Mesodermal cell (in vitro differentiated cells): ENCODE measurements at regions not wholly inside any gene's neighbourhood (a gene's known extent, or its start where the extent isn't known, plus 50 kb on each side); places are given as distances from the start of the nearest gene placed in this dataset.

Source experiments
- H3K27ac ChIP-seq: 2 replicates; pipeline ENCODE4 v1.7.0; 2013; ENCODE audit warnings: mild to moderate bottlenecking, low read depth, low read length, moderate library complexity; ENCODE audit not compliant: severe bottlenecking
- H3K36me3 ChIP-seq: 2 replicates; pipeline ENCODE4 v1.7.1; 2013; ENCODE audit warnings: mild to moderate bottlenecking, low read length, moderate library complexity; ENCODE audit not compliant: control insufficient read depth, insufficient read depth
- H3K4me1 ChIP-seq: one replicate; pipeline ENCODE4 v1.7.1; 2013; ENCODE audit warnings: mild to moderate bottlenecking, low read length; ENCODE audit not compliant: insufficient read depth, control insufficient read depth, poor library complexity, severe bottlenecking
- H3K4me3 ChIP-seq: 2 replicates; pipeline ENCODE4 v1.7.0; 2013; ENCODE audit warnings: low read length, control low read depth, mild to moderate bottlenecking; ENCODE audit not compliant: insufficient read depth, poor library complexity, severe bottlenecking; ENCODE audit errors: extremely low read depth
- H3K9me3 ChIP-seq: 2 replicates; pipeline ENCODE4 v1.7.1; 2013; ENCODE audit warnings: mild to moderate bottlenecking, low read length, moderate library complexity; ENCODE audit not compliant: control insufficient read depth
- WGBS, 2 experiments: methylation state at CpG; one replicate each; pipeline ENCODE4 v1.1.5; 2013; ENCODE audit warnings: missing lambda C conversion rate in 2 of 2; ENCODE audit not compliant: insufficient coverage in 2 of 2; 5-methylcytosine and 5-hydroxymethylcytosine counted together

DNA sequence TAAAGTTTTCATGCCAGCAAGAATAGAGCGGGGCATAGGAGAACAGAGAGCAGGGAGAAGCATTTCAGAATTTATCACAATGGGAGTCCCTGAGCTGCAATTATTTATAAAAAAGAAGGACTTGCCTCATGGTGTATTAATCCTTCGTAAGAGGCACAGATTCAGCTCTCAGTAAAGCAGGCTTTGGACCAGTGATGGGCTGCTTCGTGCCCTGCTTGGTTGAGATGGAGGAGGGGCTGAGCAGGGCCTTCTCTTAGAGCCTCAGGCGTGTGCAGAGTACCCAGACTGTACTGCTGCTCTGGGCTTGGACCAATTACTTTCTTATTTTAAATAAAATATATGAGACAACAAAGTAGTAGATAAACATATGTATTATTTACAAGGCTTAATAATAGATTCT is 265.7 kb upstream of the SLC10A2 start:
- H3K36me3 ChIP-seq: no peaks in the 10 kb centered on the region
- 81 to 100% methylated on average over 1 to 2 of the region's 4 CpGs for WGBS, 2 experiments
- H3K4me3 ChIP-seq: no peak overlapping the region

DNA sequence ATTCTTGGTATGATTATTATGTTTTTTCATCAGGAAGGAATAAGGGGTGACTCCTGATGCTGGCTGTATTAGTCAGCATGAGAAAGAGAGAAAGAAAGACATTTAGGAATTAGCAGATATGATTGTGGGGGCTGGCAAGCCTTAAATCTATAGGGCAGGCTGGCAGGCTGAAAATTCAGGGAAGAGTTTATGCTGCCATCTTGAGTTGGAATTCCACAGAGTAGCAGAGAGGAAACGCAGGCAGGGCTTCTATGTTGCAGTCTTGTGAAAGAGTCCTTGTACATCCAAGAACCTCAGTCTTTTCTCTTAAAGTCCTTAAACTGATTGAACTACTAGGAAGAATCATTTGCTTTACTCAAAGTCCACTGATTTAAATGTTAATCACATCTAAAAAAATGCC is 262.7 kb upstream of the SLC10A2 start:
- Histone ChIP-seq H3K27ac (no peak overlapping the region), H3K4me1 (no peaks in the 10 kb centered on the region), H3K36me3 (no peaks in the 10 kb centered on the region), H3K9me3 (no peaks in the 10 kb centered on the region), H3K4me3 (no peak overlapping the region)
- WGBS, 2 experiments: 60% methylated on average over 1 of the region's 1 CpG; no CpG with 5 or more reads in 1 of the 2 experiments

More for the DNA sequence above, 265.7 kb upstream of the SLC10A2 start:
- Histone ChIP-seq H3K4me1 (no peaks in the 10 kb centered on the region), H3K9me3 (no peaks in the 10 kb centered on the region), H3K27ac (no peak overlapping the region)

DNA sequence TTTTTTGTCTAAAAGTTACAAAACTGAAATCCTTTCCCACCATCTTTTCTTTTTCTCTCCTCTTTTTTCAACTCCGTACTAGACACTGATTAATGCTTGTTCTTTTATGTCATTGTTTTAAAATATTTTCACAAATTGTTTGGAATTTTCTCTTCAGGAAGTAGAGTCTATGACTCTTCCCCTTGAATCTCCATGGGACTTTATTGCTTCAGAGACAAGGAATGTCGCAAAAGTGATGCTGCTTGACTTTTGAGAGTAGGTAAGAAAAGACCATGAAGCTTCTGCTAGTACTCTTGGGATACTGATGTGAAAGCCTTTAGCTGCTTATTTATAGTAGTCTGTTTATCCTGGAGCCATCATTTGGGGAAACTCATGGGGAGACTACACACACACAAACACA is 260.1 kb upstream of the SLC10A2 start:
- Histone ChIP-seq H3K27ac (no peak overlapping the region), H3K4me1 (no peaks in the 10 kb centered on the region), H3K4me3 (no peak overlapping the region), H3K36me3 (no peaks in the 10 kb centered on the region), H3K9me3 (no peaks in the 10 kb centered on the region)
- WGBS, 2 experiments: 0 to 17% methylated on average over 1 of the region's 2 CpGs

DNA sequence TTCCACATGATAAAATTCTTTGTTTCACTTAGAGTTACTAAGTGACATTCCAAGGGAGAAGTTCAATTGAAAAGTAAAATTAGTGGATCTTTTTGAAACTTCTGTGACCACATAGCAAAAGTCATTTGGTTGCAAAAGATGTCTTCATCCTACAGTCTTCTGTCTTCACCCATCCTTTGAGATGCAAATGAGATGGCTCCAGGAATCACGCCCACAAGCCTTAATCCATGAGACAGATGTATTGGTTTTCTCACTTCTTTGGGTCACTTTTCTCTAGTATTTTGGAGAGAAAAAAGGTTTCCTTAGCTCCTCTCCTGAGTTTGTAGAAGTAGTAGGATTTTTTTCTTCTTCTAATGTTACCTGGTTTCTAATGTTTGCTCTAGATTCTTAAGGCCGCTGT is 259.5 kb upstream of the SLC10A2 start:
- H3K4me1 ChIP-seq: no peaks in the 10 kb centered on the region
- 50 to 71% methylated on average over 1 of the region's 2 CpGs for WGBS, 2 experiments
- H3K27ac ChIP-seq: no peak overlapping the region
- no peak overlapping the region for H3K4me3 ChIP-seq
- H3K9me3 ChIP-seq: no peaks in the 10 kb centered on the region
- H3K36me3 ChIP-seq: no peaks in the 10 kb centered on the region

DNA sequence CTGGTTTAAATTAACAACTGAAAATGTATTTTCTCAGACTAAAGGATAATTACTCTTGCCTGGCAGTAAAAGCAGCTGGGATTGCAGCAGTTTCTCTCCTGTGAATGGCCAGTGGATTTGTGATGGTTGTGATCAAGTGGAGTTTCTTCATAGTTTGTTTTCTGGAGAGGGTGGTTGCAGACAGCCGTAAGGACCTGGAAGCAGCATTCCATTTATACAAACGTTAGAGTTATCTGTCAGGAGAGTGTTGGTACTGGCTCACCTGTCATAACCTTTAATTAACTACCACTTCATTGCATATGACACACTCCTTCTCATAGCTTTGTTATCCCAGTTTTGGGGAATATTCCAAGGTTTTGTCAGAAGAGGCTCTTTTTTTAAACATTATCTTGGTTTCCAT is 258.4 kb upstream of the SLC10A2 start:
- no CpG with 5 or more reads among the region's 2 CpGs for whole genome bisulfite sequencing, 2 experiments
- Histone ChIP-seq H3K36me3 (no peaks in the 10 kb centered on the region), H3K4me3 (no peak overlapping the region), H3K4me1 (no peaks in the 10 kb centered on the region), H3K27ac (no peak overlapping the region), H3K9me3 (no peaks in the 10 kb centered on the region)

DNA sequence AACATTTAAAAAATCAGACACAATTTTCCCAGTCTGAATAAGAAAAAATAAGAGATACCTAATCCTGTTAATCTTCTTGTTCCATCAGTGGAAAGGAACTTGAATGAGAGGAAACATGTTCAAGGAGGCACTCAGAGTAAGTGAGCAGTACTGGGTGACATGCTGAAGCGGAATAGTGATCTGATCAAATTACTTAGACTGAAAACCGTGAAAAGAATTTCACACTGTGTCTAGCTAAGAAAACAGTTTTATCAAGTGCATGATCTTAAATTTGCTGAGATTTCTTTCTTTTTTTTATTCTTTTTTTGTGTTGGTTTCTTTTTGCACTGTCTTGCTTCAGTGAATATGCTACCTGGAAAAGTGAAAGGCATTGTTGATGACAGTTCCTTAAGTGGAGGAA is 249.5 kb upstream of the SLC10A2 start:
- Histone ChIP-seq H3K36me3 (no peaks in the 10 kb centered on the region), H3K4me3 (no peak overlapping the region), H3K4me1 (no peaks in the 10 kb centered on the region), H3K9me3 (no peaks in the 10 kb centered on the region), H3K27ac (no peak overlapping the region)
- WGBS, 2 experiments: 57 to 100% methylated on average over 1 to 2 of the region's 2 CpGs

DNA sequence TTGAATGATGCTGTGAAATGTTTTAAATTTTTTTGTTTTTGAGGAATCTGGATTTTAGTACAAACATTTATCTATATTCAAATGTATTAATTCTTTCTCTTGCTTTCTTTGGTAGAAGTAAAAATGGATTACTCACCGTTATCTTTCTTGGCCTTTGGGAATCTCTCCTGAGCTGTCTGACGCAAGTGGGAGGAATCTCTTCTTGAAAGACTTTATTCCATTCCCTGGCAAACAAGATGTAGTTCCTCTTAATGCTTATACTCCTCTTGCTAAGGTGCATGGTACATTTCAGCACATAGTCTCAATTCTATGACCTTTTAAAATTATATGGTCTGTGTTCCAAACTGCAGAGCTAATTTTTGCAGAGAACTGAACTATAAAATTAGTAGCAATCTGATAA is 246.2 kb upstream of the SLC10A2 start:
- Histone ChIP-seq H3K4me3 (no peak overlapping the region), H3K9me3 (no peaks in the 10 kb centered on the region), H3K36me3 (no peaks in the 10 kb centered on the region), H3K27ac (no peak overlapping the region), H3K4me1 (no peaks in the 10 kb centered on the region)
- 100% methylated on average over 1 to 2 of the region's 2 CpGs for WGBS, 2 experiments

DNA sequence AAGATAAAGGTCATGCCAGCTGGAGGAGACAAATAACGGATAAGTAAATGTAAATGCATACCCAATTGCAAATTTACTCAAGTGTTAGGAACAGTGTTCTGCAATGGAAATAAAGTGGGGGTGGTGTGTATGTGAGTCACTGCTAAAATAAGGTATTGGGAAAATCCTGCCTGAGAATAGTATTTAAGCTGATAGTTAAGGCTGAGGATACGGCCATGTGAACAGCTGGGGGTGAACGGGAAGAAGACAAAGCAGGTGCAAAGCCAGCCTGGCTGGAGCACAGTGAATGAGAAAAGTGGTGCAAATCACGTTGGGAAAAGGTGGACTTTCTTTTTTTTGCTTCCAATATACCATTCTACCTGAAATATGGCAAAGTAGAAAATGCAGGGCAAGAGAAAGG is 242.4 kb upstream of the SLC10A2 start:
- Histone ChIP-seq H3K27ac (no peak overlapping the region), H3K4me3 (no peak overlapping the region), H3K36me3 (no peaks in the 10 kb centered on the region), H3K4me1 (no peaks in the 10 kb centered on the region), H3K9me3 (no peaks in the 10 kb centered on the region)
- 73 to 90% methylated on average over 2 to 3 of the region's 4 CpGs for WGBS, 2 experiments

DNA sequence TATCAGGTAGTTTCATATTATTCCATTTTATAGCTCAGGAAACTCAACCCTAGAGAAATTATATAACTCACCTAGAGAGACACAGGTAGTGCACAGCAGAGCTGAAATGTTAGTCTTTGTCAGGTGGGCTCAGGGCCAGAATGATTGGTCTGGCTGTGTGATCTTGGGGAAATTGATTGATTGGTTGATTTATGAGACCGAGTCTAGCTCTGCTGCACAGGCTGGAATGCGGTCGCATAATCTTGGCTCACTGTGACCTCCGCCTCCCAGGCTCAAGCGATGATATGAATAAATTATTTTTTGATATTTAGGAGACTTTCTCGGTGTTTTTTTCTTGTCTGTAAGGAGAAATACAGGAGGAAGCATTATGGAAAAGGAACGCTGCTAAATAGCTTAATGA is 239.9 kb upstream of the SLC10A2 start:
- Histone ChIP-seq H3K27ac (no peak overlapping the region), H3K9me3 (no peaks in the 10 kb centered on the region), H3K4me3 (no peak overlapping the region), H3K36me3 (no peaks in the 10 kb centered on the region), H3K4me1 (no peaks in the 10 kb centered on the region)
- WGBS, 2 experiments: 85 to 92% methylated on average over 4 to 7 of the region's 7 CpGs

DNA sequence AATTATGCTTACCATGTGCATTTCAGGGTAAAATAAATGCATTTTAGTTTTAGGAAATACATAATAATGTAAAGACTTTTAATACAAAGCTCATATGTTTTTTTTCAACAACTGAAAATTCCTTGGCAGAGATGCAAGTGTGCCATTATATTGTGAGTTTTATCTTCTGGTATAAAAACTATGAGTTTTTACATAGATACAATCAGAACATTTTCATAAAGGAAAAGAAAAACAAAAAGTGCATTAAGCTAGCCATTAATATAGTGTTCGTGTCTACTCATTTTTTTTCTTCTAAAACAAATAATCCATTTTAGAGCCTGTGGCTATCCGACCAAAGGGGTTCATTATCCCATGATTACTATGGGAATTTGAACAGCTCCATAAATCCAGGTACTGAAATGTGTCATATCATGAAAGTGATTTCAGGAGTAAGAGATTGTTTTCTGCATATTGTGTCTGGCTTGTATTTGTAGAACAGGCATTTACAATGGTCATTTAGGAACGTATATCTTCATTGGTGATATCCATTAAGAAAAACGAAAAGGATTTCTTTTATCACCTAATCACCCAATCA is 236.9 kb upstream of the SLC10A2 start:
- Histone ChIP-seq H3K36me3 (no peaks in the 10 kb centered on the region), H3K9me3 (no peaks in the 10 kb centered on the region), H3K4me1 (no peaks in the 10 kb centered on the region), H3K4me3 (no peak overlapping the region), H3K27ac (no peak overlapping the region)
- 80% methylated on average over 1 of the region's 4 CpGs; no CpG with 5 or more reads in 1 of the 2 experiments for WGBS, 2 experiments

DNA sequence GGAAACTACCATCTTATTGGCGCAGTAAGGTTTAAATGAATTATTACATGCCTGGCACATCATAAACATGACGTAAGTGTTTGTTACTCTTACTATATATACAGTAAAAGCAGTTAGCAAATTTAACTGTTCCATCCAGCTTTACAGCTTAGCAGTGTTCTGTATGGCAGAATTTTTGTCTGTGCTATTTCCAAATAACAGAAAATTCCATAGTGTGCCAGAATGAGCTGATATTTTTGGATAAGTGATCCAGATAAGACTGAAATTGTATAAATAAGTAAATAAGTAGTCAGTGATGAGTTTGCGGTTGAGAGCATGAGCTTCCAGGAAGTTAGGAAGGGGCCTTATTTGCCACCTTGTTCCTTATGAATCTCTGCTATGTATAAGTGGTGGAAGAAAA is 236.5 kb upstream of the SLC10A2 start:
- Histone ChIP-seq H3K27ac (no peak overlapping the region), H3K4me3 (no peak overlapping the region), H3K9me3 (no peaks in the 10 kb centered on the region), H3K4me1 (no peaks in the 10 kb centered on the region), H3K36me3 (no peaks in the 10 kb centered on the region)
- WGBS, 2 experiments: 100% methylated on average over 1 of the region's 3 CpGs
